T-helper 22 cell (primary cell): ENCODE measurements at regions not wholly inside any gene's neighbourhood (a gene's known extent, or its start where the extent isn't known, plus 50 kb on each side); places are given as distances from the start of the nearest gene placed in this dataset.
"Not testable (repeated sequence)": the region's sequence is repeated elsewhere in the genome, so short reads cannot be mapped to it uniquely, and the experiment has no call there.

ENCODE experiments used
- DNase-seq: peaks from one replicate; pipeline ENCODE4 v3.0.0-alpha.2; 2020; ENCODE audit warnings: low read depth

GRCh38 chr2:111366641-111367029 is 245.9 kb downstream of the BCL2L11 start:
- DNase-seq, result not testable (repeated sequence)

DNA sequence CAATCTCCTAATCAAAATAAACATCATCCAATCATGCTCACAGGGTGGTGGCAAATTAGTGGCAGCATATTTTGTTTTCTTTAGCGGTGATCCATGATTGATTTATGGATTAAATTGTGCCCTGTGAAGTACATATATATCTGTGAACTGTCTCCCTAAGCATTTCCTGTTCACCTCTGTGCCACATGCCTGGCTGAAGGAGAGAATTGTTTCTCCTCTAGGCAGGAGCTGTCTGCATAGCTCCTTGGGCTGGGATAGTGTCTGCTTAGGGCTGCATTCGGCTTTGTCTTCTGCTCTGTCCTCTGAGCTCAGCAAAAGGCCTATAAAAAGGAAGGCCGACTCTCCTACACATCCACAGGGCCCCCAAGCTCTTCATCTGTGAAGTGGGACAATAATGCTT is 246.4 kb downstream of the BCL2L11 start:
- not testable (repeated sequence) for DNase-seq

DNA sequence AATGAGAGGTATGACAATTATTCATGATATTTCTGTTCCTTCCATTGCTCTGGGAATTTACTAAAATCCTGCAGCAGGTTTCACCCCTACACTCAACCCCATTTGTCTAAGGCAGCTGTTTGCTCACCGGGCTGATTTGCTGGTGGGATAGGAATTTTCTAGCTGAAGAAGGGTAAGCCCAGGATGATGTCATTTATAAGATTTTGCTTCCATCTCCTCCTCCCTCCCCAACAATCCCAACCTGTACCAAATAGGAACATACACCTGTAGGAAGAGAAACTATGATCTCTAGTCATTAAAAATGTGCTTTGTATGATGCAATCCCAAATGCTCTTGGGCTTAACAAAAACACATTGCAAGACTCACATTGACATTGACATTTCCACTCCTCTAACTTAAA is 247.2 kb downstream of the BCL2L11 start:
- DNase-seq, result not testable (repeated sequence)

DNA sequence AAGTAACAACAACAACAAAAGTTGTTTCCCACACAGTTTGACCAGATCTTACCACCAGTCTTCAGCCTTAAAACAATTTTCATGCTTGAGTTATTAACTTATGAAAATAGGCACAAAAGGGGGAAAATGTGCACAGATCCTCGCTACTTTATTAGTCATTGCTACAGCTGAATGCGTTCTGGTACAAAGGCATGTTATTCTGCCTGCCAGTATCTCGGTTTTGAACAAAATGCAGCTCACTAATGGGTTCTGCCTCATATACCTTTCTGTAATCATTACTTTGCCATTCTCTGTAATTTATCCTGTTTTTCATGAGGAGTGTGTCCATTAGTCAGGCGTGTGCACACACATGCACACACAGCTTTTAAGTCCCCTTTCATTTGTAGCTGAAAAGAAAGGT is 247.6 kb downstream of the BCL2L11 start:
- DNase-seq, result not testable (repeated sequence)

GRCh38 chr2:111373060-111373459 is 252.3 kb downstream of the BCL2L11 start:
- DNase-seq, result not testable (repeated sequence)

DNA sequence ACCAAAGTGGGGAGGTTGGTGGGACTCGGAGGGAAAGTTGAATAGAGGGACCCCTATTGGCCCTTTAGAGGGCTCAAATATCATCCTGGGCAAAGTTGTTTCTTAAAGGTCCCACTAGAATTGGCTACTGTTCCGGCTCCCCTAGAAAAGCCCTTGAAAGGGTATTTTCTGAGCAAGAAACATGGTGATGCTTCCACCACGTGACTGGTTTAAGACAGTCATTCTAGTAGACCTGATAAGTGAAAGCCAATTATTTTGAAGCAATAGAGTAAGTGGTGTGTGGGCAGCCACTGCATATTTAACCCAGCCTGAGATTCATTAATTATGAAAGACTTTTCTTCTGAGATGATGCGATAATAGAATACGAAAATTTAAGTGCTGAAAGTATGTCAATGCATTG is 253.3 kb downstream of the BCL2L11 start:
- not testable (repeated sequence) for DNase-seq

DNA sequence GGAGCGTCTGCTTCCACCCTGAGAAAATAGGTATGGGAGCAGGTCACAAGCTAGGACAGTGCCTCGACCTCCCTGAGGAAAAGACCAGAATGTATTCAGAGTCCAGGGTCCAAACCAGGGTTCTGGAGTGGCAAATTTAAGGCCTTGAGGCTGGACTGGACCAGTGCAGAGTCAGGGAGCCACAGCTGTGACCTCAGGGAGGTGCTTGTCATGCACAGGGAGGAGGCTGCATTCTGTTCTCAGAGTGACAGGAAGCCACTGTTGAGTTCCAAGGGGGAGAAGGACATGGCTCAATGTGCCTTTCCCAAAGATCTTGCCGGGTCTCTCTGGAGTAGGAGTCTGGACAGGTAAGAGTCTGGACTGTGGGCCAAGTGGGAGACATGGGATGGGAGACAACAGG is 254.0 kb downstream of the BCL2L11 start:
- not testable (repeated sequence) for DNase-seq

- DNase-seq, result not testable (repeated sequence)
These were observed 254.7 kb downstream of the BCL2L11 start for GRCh38 chr2:111375320-111375883.

DNA sequence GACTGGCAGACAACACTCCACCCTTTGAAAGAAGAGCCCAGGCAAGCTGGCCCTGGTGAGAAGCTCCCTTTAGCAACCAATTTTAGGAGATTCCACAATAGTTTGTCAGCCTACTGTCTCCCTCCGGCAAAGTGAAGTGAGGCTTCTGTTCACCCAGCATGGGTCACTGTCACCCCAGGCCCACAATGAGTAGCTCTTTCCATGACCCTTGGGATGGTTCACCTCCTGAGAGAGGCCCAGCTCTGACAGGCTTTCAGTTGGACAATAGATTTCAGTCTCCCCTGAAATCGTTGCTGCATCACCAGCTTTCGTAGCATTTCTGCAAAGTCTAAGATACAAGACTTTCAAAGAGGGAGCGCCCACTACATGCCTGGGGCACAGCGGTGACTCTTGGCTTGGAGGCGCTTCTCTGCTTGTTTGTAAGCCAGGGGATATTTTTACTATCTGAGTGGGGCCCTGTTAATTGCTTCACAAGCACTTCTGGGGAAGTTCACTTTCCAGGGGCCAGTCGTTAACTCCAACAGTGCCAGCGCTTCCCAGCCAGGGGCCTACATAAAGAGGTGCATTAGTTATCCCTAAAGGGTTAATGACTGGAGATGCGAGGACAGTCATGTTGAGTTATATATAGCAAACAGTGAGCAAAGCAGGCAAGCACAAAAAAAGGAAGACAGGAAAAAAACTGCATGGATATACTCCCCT is 255.7 kb downstream of the BCL2L11 start:
- not testable (repeated sequence) for DNase-seq

GRCh38 chr2:111376971-111377352 is 256.2 kb downstream of the BCL2L11 start:
- DNase-seq, result not testable (repeated sequence)

DNA sequence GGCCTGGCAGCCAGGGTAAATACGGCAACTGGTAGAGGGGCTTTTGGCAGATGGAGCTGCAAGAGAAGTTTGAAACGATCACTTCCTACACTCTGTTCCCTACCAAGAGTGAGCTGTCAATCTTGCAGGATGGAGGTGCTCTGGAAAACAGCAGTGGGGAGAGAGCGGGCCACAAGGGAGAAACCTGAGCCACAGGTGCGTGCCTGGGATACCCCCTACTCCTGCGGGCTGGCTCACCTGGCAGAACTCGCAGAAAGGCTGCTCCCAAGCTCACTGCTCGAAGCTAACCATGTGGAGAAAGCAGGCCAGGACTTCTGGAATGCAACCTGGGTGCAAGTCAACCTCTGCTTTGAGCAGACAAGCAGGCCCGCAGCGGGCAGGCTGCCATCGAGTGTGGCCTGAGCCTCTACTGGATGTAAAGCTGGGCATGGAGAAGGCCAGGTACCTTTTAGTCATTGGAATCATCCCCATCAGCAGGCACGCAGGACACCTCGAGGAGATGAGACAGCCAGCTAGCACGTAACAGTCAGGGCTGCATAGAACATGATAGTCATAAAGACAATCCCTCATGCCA is 256.8 kb downstream of the BCL2L11 start:
- not testable (repeated sequence) for DNase-seq

DNA sequence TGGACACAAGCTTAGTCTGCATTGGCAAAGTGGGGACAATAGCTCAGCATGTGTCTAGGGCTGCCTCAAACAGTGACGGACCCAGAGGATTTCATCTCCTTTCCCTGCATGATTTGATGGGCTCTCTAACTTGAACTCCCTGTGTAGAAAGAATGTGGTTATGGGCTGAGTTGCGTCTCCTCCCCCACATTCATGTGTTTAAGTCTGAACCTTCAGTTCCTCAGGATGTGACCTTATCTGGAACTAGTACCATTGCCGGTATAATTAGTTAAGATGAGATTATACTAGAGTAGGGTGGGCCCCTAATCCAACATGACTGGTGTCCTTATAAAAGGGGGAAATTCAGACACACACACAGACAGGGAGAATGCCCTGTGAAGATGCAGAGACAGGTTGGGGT is 257.6 kb downstream of the BCL2L11 start:
- DNase-seq, result not testable (repeated sequence)

DNA sequence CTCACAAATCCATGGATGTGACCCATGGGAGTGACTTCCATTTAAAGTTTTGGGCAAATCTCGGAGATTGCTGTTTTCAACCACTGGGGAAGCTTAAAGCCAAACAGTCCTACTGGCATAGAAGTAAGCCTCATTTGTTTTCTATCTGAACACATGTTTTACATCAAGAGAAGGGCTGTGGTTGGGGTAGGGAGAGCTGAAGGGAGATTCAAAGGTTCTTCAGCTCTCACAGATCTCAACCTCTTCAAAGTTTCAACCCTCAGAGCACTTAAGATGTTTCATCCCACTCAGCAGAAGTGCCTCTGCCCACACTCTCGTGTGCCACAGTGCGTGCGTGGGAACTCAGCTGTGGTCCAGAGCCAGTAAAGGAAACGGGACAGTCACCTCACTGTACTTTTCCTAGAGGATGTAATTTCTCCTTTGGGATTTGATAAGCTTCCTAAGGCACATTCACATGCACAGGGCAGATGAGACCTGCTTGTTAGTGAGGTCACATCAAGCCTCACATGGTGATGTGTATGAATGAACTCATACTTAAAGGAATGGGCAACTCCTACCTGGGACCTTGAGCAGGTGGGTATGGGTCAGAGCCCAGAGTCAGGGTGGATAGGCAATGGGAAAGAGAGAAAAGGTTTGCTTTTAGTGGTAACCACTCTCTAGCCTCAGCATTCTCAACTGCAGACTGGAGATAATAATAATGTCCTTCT is 260.2 kb downstream of the BCL2L11 start:
- DNase-seq, result not testable (repeated sequence)

- not testable (repeated sequence) for DNase-seq
These were observed 261.0 kb downstream of the BCL2L11 start for GRCh38 chr2:111381530-111382306.

DNA sequence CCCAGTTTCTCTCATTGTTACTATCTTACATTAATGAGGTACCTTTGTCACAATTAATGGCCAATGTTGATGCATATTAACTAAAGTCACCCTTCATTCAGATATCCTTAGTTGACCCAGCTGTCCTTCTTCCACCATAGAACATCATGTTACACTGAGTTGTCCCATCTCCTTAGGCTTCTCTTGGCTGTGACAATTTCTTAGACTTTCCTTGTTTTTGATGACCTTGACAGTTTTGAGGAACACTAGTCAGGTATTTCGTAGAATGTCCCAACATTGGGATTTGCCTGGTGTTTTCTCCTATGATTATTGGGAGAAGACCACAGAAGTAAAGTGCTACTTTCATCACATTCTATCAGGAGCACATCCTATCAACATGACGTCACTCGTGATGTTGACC is 261.8 kb downstream of the BCL2L11 start:
- not testable (repeated sequence) for DNase-seq

DNA sequence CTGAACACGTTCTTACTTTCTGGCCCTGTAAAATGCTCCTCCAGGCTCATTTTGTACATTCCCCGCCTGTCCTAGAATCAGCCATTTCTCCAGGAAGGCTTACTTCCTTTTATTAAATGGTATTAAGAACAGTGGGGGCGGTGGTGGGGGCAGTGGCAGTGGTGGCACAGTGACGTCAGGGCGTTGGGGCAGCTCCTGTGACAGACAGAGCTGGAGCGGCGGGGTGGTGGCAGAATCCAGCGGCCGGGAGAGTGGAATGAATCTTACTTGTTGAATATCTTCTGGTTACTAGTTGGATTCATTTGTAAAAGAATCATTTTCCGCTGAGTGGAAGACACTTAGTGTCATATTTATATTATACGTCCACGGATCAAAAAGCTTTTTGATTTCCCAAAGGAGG is 262.6 kb downstream of the BCL2L11 start:
- DNase-seq, result not testable (repeated sequence)

GRCh38 chr2:111385226-111385957 is 264.7 kb downstream of the BCL2L11 start:
- not testable (repeated sequence) for DNase-seq

DNA sequence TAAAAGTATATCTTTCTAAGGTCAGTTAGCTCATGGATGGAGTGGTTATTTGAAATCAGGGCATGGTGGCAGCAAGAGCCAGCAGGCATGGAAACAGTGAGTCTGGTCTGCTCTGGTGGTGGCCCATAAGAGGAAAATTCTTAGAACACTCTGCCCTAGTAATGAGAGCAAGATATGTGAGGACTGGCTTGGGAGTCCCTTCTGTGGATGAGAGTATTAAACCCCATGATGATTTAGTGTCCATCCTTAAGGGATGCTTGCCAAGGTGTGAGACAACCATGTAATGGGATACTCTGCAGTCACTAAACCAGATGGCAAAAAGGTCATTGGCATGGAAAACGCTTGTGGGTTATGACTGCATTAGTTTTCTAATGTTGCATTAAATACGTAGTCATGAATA is 269.9 kb downstream of the BCL2L11 start:
- not testable (repeated sequence) for DNase-seq

- not testable (repeated sequence) for DNase-seq
These were observed 274.8 kb downstream of the BCL2L11 start for GRCh38 chr2:111395350-111396128.

DNA sequence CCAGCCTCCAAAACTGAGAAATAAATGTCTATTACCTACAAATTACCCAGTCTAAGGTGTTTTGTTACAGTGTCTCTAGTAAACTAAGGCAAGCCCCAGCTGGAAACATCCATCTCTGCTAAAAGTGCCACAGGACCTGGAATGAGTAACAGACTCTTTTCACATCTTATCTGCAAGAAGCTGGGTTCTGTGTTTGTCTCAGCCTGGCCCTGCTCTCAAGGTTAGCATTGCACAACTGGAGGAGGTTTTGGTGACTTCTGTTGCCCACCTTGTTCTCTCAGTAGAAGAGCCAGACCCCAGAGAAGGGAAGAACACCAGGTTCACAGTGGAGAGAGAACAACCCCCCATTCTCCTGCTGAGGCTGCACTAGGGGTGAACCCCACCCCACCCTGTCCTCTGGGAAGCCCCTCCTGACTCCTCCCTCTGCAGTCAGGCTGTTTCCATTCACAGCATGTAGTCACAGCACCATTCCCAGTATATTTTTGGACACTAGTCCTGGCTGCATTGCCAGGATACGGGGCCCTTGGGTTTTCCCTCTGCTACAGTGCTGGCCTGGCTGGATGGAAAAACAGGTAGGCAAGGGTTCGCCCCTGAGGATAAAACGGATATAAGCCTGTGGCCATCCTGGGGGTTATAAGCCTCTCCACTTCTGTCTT is 280.0 kb downstream of the BCL2L11 start:
- DNase-seq, result not testable (repeated sequence)
